GM12878 (cell line): ENCODE measurements at regions not wholly inside any gene's neighbourhood (a gene's known extent, or its start where the extent isn't known, plus 50 kb on each side); places are given as distances from the start of the nearest gene placed in this dataset.

Experiments used
- ATAC-seq: fragments of 200-7000 bp; cut with Tn5 transposase; 3 replicates; pipeline ENCODE4 v1.9.1; 2020; ENCODE audit warnings: mild to moderate bottlenecking, moderate library complexity
- BruUV-seq: library from RNA; stranded (reverse); fragments of 400-500 nt; replicated peaks from 2 replicates; lab custom pipeline; 2021; lab: Mats Ljungman, UMichigan
- CTCF ChIA-PET: fragments of 300-600 bp; sonication (Branson Sonifier 250); formaldehyde crosslinking; extraction: SDS; loops from one replicate; lab custom pipeline; 2021; ENCODE audit warnings: inconsistent platforms; lab: Yijun Ruan, JAX
- POLR2A ChIA-PET: fragments of 350-600 bp; formaldehyde crosslinking; extraction: SDS; loops from one replicate; lab custom pipeline; 2021; ENCODE audit warnings: inconsistent platforms; lab: Charles Lee
- RAD21 ChIA-PET: fragments of 300-600 bp; sonication (Branson Sonifier 250); formaldehyde crosslinking; loops from one replicate; lab custom pipeline; 2023; ENCODE audit warnings: antibody characterized with exemption; ENCODE audit not compliant: unreplicated experiment; lab: Charles Lee
- SMC1A ChIA-PET: fragments of 300-600 bp; sonication (Branson Sonifier 250); formaldehyde crosslinking; loops from one replicate; lab custom pipeline; 2023; ENCODE audit not compliant: unreplicated experiment, uncharacterized antibody; lab: Charles Lee
- DNase-seq: peaks from one replicate; pipeline ENCODE4 v3.0.0-alpha.2; 2011; ENCODE audit warnings: low read depth, low spot score
- FAIRE-seq: peaks from 3 replicates; lab custom pipeline; 2011; peaks lifted over from hg19 to GRCh38; lab: Jason Lieb, UNC
- H2AFZ ChIP-seq: 2 replicates; pipeline ENCODE4 v1.6.0; 2011; ENCODE audit warnings: low read depth, low read length, control low read depth; ENCODE audit not compliant: control insufficient read depth
- H3K27ac ChIP-seq: 2 replicates; pipeline ENCODE4 v1.5.1; 2011; ENCODE audit warnings: control low read depth; ENCODE audit not compliant: control insufficient read depth, insufficient read depth
- H3K27me3 ChIP-seq, 2 experiments: replicated peaks in 1 of 2; 2 replicates each; pipeline versions ENCODE4 v1.6.0 to v1.6.1; 2011; ENCODE audit warnings: low read length in 1 of 2; ENCODE audit not compliant: control insufficient read depth in 2 of 2, insufficient read depth in 2 of 2
- H3K36me3 ChIP-seq, 2 experiments: 2 replicates each; pipeline ENCODE4 v1.5.1; 2011; ENCODE audit warnings: low read length in 1 of 2; ENCODE audit not compliant: control insufficient read depth in 2 of 2, insufficient read depth in 2 of 2
- H3K4me1 ChIP-seq: 2 replicates; pipeline ENCODE4 v1.6.1; 2011; ENCODE audit warnings: mild to moderate bottlenecking, low read length, moderate library complexity, mixed read lengths; ENCODE audit not compliant: control insufficient read depth, insufficient read depth
- H3K4me2 ChIP-seq: 2 replicates; pipeline ENCODE4 v1.6.0; 2011; ENCODE audit warnings: control low read depth; ENCODE audit not compliant: control insufficient read depth, insufficient read depth
- H3K4me3 ChIP-seq: fragments of 200-600 bp; sonication (generic); 2 replicates; pipeline ENCODE4 v1.5.1; 2016
- H3K79me2 ChIP-seq: 2 replicates; pipeline ENCODE4 v1.6.0; 2011; ENCODE audit warnings: low read length; ENCODE audit not compliant: control insufficient read depth, insufficient read depth
- H3K9ac ChIP-seq: 2 replicates; pipeline ENCODE4 v1.8.0; 2011; ENCODE audit warnings: low read length, control low read depth, mixed read lengths; ENCODE audit not compliant: control insufficient read depth, insufficient read depth
- H3K9me3 ChIP-seq: replicated peaks from 3 replicates; pipeline ENCODE4 v1.5.1; 2011; ENCODE audit warnings: mild to moderate bottlenecking, low read length; ENCODE audit not compliant: control insufficient read depth, insufficient read depth
- H4K20me1 ChIP-seq: 2 replicates; pipeline ENCODE4 v1.6.0; 2011; ENCODE audit not compliant: control insufficient read depth, insufficient read depth
- BCL11A ChIP-seq: IDR thresholded peaks from 2 replicates; pipeline ENCODE4 v1.6.1; 2011; ENCODE audit warnings: low read depth, low read length
- BMI1 ChIP-seq: fragments of 450-650 bp; IDR thresholded peaks from 2 replicates; pipeline ENCODE4 v1.6.1; 2016; ENCODE audit warnings: mild to moderate bottlenecking, moderate library complexity, borderline replicate concordance
- CBX5 ChIP-seq: sonication (generic); IDR thresholded peaks from 2 replicates; pipeline ENCODE4 v1.6.1; 2016; ENCODE audit warnings: low read depth, moderate library complexity, mild to moderate bottlenecking, inconsistent platforms
- CHD4 ChIP-seq: fragments of 200-600 bp; sonication (generic); IDR thresholded peaks from 2 replicates; pipeline ENCODE4 v1.6.1; 2016; ENCODE audit warnings: mild to moderate bottlenecking
- EGR1 ChIP-seq, 2 experiments: IDR thresholded peaks; 1 replicate in 1 of 2; 2 replicates in 1 of 2; pipeline ENCODE4 v1.6.1; 2011 to 2012; ENCODE audit warnings: low read depth in 2 of 2, low read length in 2 of 2, borderline replicate concordance in 1 of 2, mild to moderate bottlenecking in 1 of 2, moderate library complexity in 1 of 2
- EZH2 ChIP-seq: IDR thresholded peaks from 2 replicates; pipeline ENCODE4 v1.6.1; 2012; ENCODE audit warnings: low read depth, mild to moderate bottlenecking, control low read depth, inconsistent platforms, low read length, borderline replicate concordance; ENCODE audit not compliant: control insufficient read depth
- FOXM1 ChIP-seq: IDR thresholded peaks from 2 replicates; pipeline ENCODE4 v1.6.1; 2012; ENCODE audit warnings: low read depth, mild to moderate bottlenecking, inconsistent platforms, low read length, moderate library complexity
- IRF4 ChIP-seq: IDR thresholded peaks from 2 replicates; pipeline ENCODE4 v1.6.1; 2011; ENCODE audit warnings: low read depth, low read length
- JUNB ChIP-seq: IDR thresholded peaks from 2 replicates; pipeline ENCODE4 v1.6.1; 2016; ENCODE audit warnings: antibody characterized with exemption, mild to moderate bottlenecking
- MYB ChIP-seq: fragments of 150-350 bp; IDR thresholded peaks from 2 replicates; pipeline ENCODE4 v1.6.1; 2014; ENCODE audit warnings: mild to moderate bottlenecking, low read depth, low read length, borderline replicate concordance
- MYC ChIP-seq: IDR thresholded peaks from 2 replicates; pipeline ENCODE4 v1.6.1; 2011; ENCODE audit warnings: mild to moderate bottlenecking, low read length, moderate library complexity, inconsistent platforms; ENCODE audit not compliant: insufficient read depth, insufficient replicate concordance, insufficient read length, severe bottlenecking
- RAD51 ChIP-seq: fragments of 450-650 bp; IDR thresholded peaks from 2 replicates; pipeline ENCODE4 v1.6.1; 2016; ENCODE audit warnings: moderate library complexity, mild to moderate bottlenecking, inconsistent platforms
- RFX5 ChIP-seq: IDR thresholded peaks from 2 replicates; pipeline ENCODE4 v1.6.1; 2011; ENCODE audit warnings: low read depth, low read length, improper control_type of control experiment
- SMAD5 ChIP-seq: IDR thresholded peaks from 2 replicates; pipeline ENCODE4 v1.6.1; 2016; ENCODE audit warnings: antibody characterized with exemption, low read depth
- STAT3 ChIP-seq: IDR thresholded peaks from 2 replicates; pipeline ENCODE4 v1.6.1; 2011; ENCODE audit warnings: low read depth, low read length, improper control_type of control experiment
- TBL1XR1 ChIP-seq: IDR thresholded peaks from 2 replicates; pipeline ENCODE4 v1.6.1; 2012; ENCODE audit warnings: low read depth, low read length, improper control_type of control experiment
- ZNF217 ChIP-seq: fragments of 450-650 bp; IDR thresholded peaks from 2 replicates; pipeline ENCODE4 v1.6.1; 2017; ENCODE audit warnings: antibody characterized with exemption, mild to moderate bottlenecking
- WGBS: methylation state at CpG from one replicate; pipeline ENCODE4 v1.1.6; 2016; ENCODE audit warnings: low lambda C conversion rate; ENCODE audit not compliant: insufficient replicate concordance, insufficient coverage; ENCODE audit errors: missing lambda C conversion rate; 5-methylcytosine and 5-hydroxymethylcytosine counted together
- in situ Hi-C: fragments of 300-500 bp; cut with MboI; formaldehyde crosslinking; loops from 9 replicates; pipeline ENCODE4 v1.14.3; 2018; ENCODE audit warnings: mixed read lengths
- intact Hi-C: fragments of 100-400 bp; cut with micrococcal nuclease; formaldehyde crosslinking; loops from one replicate; pipeline ENCODE4 v1.14.2; 2022; ENCODE audit not compliant: unreplicated experiment
- TF ChIP-seq, protein P1 (sequence below): IDR thresholded peaks from 2 replicates; pipeline ENCODE4 v1.6.1; 2011; ENCODE audit warnings: low read depth, low read length, improper control_type of control experiment, borderline replicate concordance
- TF ChIP-seq, protein P2 (sequence below): IDR thresholded peaks from 2 replicates; pipeline ENCODE4 v1.6.1; 2011; ENCODE audit warnings: low read depth, mild to moderate bottlenecking, low read length, moderate library complexity, borderline replicate concordance; ENCODE audit errors: extremely low read depth

DNA sequence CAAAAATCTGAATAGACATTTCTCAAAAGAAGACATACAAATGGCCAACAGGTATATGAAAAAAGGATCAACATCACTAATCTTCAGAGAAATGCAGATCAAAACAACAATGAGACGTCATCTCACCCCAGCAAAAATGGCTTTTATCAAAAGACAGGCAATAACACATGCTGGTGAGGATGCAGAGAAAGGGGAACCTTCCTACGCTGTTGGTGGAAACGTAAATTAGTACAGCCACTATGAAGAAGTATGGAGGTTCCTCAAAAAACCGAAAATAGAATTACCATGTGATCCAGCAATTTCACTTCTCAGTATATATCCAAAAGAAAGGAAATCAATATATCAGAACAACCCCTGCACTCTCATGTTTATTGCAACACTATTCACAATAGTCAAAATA, 65.1 kb upstream of the ATP1B1 start:
- Histone ChIP-seq H3K79me2 (no peaks in the 10 kb centered on the region), H3K4me1 (peaks cover 25% of the 10 kb centered on the region), H3K9me3 (peaks cover 2% of the 10 kb centered on the region; the same call in 1 of the 3 replicates), H3K27me3 (no peaks in the 10 kb centered on the region), H3K36me3 (no peaks in the 10 kb centered on the region), H3K27ac (no peak overlapping the region), H3K4me3 (no peak overlapping the region), H3K9ac (no peak overlapping the region), H2AFZ (no peak overlapping the region)
- DNase-seq: no peak
- ChIA-PET RAD21 (interaction anchor here (0.6 to 11.2 kb wide), 4 partner anchors 11 to 33 kb away, joined by 3 to 100 read pairs (median 50); no protein-coding TSS in a partner anchor), SMC1A (interaction anchor here (0.6 to 13.3 kb wide), 16 partner anchors 8 to 1421 kb away, joined by 3 to 343 read pairs (median 6); no protein-coding TSS in a partner anchor), POLR2A (interaction anchor here (0.6 to 6.5 kb wide), 5 partner anchors 12 to 1160 kb away, joined by 3 to 52 read pairs (median 3); no protein-coding TSS in a partner anchor), CTCF (interaction anchor here (0.9 to 3.5 kb wide), 3 partner anchors 12 to 322 kb away, joined by 3 to 26 read pairs (median 5); no protein-coding TSS in a partner anchor)
- intact Hi-C loops (no loop called here), in situ Hi-C loops (no loop called here)
- ATAC-seq: no peak
- BruUV-seq: no TSS peak
- 66% methylated on average over 4 of the region's 4 CpGs for WGBS
- FAIRE-seq: no peak
- TF ChIP-seq CBX5 (no peak), BCL11A (no peak), JUNB (no peak), MYC (no peak), EGR1 (IDR thresholded peaks at IDR 0.05; ENCODE audit: borderline replicate concordance in 1 of 2, low read depth in 2 of 2, low read length in 2 of 2) (no peak), BMI1 (no peak), SMAD5 (no peak), TBL1XR1 (no peak), RFX5 (no peak), EZH2 (no peak), RAD51 (no peak), FOXM1 (no peak), ZNF217 (no peak), STAT3 (no peak), IRF4 (no peak), CHD4 (no peak), MYB (no peak)
- TF ChIP-seq, protein P1, sequence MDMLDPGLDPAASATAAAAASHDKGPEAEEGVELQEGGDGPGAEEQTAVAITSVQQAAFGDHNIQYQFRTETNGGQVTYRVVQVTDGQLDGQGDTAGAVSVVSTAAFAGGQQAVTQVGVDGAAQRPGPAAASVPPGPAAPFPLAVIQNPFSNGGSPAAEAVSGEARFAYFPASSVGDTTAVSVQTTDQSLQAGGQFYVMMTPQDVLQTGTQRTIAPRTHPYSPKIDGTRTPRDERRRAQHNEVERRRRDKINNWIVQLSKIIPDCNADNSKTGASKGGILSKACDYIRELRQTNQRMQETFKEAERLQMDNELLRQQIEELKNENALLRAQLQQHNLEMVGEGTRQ: no peak
- TF ChIP-seq, protein P2, sequence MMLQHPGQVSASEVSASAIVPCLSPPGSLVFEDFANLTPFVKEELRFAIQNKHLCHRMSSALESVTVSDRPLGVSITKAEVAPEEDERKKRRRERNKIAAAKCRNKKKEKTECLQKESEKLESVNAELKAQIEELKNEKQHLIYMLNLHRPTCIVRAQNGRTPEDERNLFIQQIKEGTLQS: no peak
- TF ChIP-seq, all 136 proteins: peak for 0
- Histone ChIP-seq H3K4me2 (no peak overlapping the region), H4K20me1 (no peaks in the 10 kb centered on the region)
